ENCODE measurements at regions not wholly inside any gene's neighbourhood (a gene's known extent, or its start where the extent isn't known, plus 50 kb on each side); places are given as distances from the start of the nearest gene placed in this dataset.

DNA sequence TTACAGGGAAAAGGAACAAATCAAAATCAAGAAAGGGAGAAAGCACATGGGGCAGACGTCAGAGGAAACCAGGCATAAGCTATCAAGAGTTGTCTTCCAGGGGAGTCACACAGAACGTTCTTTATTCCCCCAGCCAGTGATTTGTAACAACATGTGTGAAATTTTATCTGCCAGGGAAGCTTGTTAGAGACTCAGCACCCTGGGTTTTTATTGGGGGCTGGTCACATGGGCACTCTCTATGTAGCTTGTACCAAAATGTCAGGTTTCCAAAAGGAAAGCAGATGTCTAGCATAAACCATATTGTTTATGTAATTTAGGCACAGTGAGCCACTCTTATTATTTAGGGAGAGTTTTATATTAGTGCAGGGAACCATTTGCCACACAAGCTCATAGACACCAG is 440.4 kb upstream of the DCN start:
- H3K27me3 ChIP-seq (replicated peaks; ENCODE audit: insufficient read depth, low read length), result no peaks in the 10 kb centered on the region
- no peaks in the 10 kb centered on the region for H3K9me3 ChIP-seq (replicated peaks; ENCODE audit: insufficient read depth, low read length)
- H3K4me2 ChIP-seq (ENCODE audit: low read depth, low read length), result no peak overlapping the region
- no peak overlapping the region for H3K27ac ChIP-seq (ENCODE audit: low read length)
- no peaks in the 10 kb centered on the region for H3K79me2 ChIP-seq (ENCODE audit: low read length)
- no peaks in the 10 kb centered on the region for H3K36me3 ChIP-seq (replicated peaks; ENCODE audit: insufficient read depth, low read length)
- TF ChIP-seq, protein P1, sequence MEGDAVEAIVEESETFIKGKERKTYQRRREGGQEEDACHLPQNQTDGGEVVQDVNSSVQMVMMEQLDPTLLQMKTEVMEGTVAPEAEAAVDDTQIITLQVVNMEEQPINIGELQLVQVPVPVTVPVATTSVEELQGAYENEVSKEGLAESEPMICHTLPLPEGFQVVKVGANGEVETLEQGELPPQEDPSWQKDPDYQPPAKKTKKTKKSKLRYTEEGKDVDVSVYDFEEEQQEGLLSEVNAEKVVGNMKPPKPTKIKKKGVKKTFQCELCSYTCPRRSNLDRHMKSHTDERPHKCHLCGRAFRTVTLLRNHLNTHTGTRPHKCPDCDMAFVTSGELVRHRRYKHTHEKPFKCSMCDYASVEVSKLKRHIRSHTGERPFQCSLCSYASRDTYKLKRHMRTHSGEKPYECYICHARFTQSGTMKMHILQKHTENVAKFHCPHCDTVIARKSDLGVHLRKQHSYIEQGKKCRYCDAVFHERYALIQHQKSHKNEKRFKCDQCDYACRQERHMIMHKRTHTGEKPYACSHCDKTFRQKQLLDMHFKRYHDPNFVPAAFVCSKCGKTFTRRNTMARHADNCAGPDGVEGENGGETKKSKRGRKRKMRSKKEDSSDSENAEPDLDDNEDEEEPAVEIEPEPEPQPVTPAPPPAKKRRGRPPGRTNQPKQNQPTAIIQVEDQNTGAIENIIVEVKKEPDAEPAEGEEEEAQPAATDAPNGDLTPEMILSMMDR (IDR thresholded peaks at IDR 0.05; ENCODE audit: low read length), result no peak
- TF ChIP-seq EZH2 (optimal IDR thresholded peaks at IDR 0.05; ENCODE audit: low read depth, low read length), result no peak
- TF ChIP-seq EZH2phosphoT487 (IDR thresholded peaks at IDR 0.05; ENCODE audit: low read length), result no peak
- H3K4me3 ChIP-seq (ENCODE audit: low read length), result no peak overlapping the region
- DNase-seq, result no peak
- H3F3A ChIP-seq (ENCODE audit: insufficient read depth, low read length), result peaks cover 2% of the 10 kb centered on the region; the same call in 1 of the 2 replicates
- H3K9ac ChIP-seq (ENCODE audit: low read length), result no peak overlapping the region
- no peaks in the 10 kb centered on the region for H4K20me1 ChIP-seq (ENCODE audit: insufficient read depth, low read length)
- H2AFZ ChIP-seq (ENCODE audit: low read length), result no peak overlapping the region
- H3K9me2 ChIP-seq (replicated peaks; ENCODE audit: insufficient read depth, low read length), result no peaks in the 10 kb centered on the region
- H3K4me1 ChIP-seq (ENCODE audit: low read length), result peaks cover 6% of the 10 kb centered on the region; the same call in 1 of the 2 replicates

- H3K4me1 ChIP-seq (ENCODE audit: low read length), result peaks cover 13% of the 10 kb centered on the region; the same call in 1 of the 2 replicates
- no peak for DNase-seq
- H3K27me3 ChIP-seq (replicated peaks; ENCODE audit: insufficient read depth, low read length), result no peaks in the 10 kb centered on the region
- H3K36me3 ChIP-seq (replicated peaks; ENCODE audit: insufficient read depth, low read length), result no peaks in the 10 kb centered on the region
- H3K9me2 ChIP-seq (replicated peaks; ENCODE audit: insufficient read depth, low read length), result no peaks in the 10 kb centered on the region
- H4K20me1 ChIP-seq (ENCODE audit: insufficient read depth, low read length), result no peaks in the 10 kb centered on the region
- H3K9me3 ChIP-seq (replicated peaks; ENCODE audit: insufficient read depth, low read length), result no peaks in the 10 kb centered on the region
- no peak overlapping the region for H3K27ac ChIP-seq (ENCODE audit: low read length)
- no peak overlapping the region for H2AFZ ChIP-seq (ENCODE audit: low read length)
- H3K4me2 ChIP-seq (ENCODE audit: low read depth, low read length), result no peak overlapping the region
- no peak overlapping the region for H3K4me3 ChIP-seq (ENCODE audit: low read length)
- no peak overlapping the region for H3K9ac ChIP-seq (ENCODE audit: low read length)
- TF ChIP-seq EZH2 (optimal IDR thresholded peaks at IDR 0.05; ENCODE audit: low read depth, low read length), result no peak
- TF ChIP-seq, protein P1 (IDR thresholded peaks at IDR 0.05; ENCODE audit: low read length), result no peak
- no peak for TF ChIP-seq EZH2phosphoT487 (IDR thresholded peaks at IDR 0.05; ENCODE audit: low read length)
- H3K79me2 ChIP-seq (ENCODE audit: low read length), result no peaks in the 10 kb centered on the region
- peaks cover 6% of the 10 kb centered on the region; the same call in 1 of the 2 replicates for H3F3A ChIP-seq (ENCODE audit: insufficient read depth, low read length)
These were observed 439.4 kb upstream of the DCN start for GRCh38 chr12:91622037-91622436.

- H3K4me1 ChIP-seq (ENCODE audit: low read length), result peaks cover 13% of the 10 kb centered on the region; the same call in 1 of the 2 replicates
- TF ChIP-seq, protein P1 (IDR thresholded peaks at IDR 0.05; ENCODE audit: low read length), result no peak
- TF ChIP-seq EZH2 (optimal IDR thresholded peaks at IDR 0.05; ENCODE audit: low read depth, low read length) (no peak), EZH2phosphoT487 (IDR thresholded peaks at IDR 0.05; ENCODE audit: low read length) (no peak)
- H3F3A ChIP-seq (ENCODE audit: insufficient read depth, low read length), result peaks cover 6% of the 10 kb centered on the region; the same call in 1 of the 2 replicates
- no peaks in the 10 kb centered on the region for H3K36me3 ChIP-seq (replicated peaks; ENCODE audit: insufficient read depth, low read length)
- no peaks in the 10 kb centered on the region for H4K20me1 ChIP-seq (ENCODE audit: insufficient read depth, low read length)
- no peaks in the 10 kb centered on the region for H3K79me2 ChIP-seq (ENCODE audit: low read length)
- no peaks in the 10 kb centered on the region for H3K9me2 ChIP-seq (replicated peaks; ENCODE audit: insufficient read depth, low read length)
- H3K27ac ChIP-seq (ENCODE audit: low read length), result no peak overlapping the region
- H3K4me3 ChIP-seq (ENCODE audit: low read length), result no peak overlapping the region
- H3K9me3 ChIP-seq (replicated peaks; ENCODE audit: insufficient read depth, low read length), result no peaks in the 10 kb centered on the region
- H2AFZ ChIP-seq (ENCODE audit: low read length), result no peak overlapping the region
- H3K4me2 ChIP-seq (ENCODE audit: low read depth, low read length), result no peak overlapping the region
- no peak overlapping the region for H3K9ac ChIP-seq (ENCODE audit: low read length)
- H3K27me3 ChIP-seq (replicated peaks; ENCODE audit: insufficient read depth, low read length), result no peaks in the 10 kb centered on the region
- no peak for DNase-seq
These were observed 438.4 kb upstream of the DCN start for GRCh38 chr12:91620992-91621391.
